ENCODE measurements at regions not wholly inside any gene's neighbourhood (a gene's known extent, or its start where the extent isn't known, plus 50 kb on each side); places are given as distances from the start of the nearest gene placed in this dataset.
"Not testable (repeated sequence)": the region's sequence is repeated elsewhere in the genome, so short reads cannot be mapped to it uniquely, and the experiment has no call there.

GRCh38 chr9:89949111-89949510 is 344.3 kb downstream of the GADD45G start:
- DNase-seq = no peak

- DNase-seq = no peak
These were observed 346.9 kb downstream of the GADD45G start for GRCh38 chr9:89951675-89952074.

GRCh38 chr9:89952401-89952800 is 347.6 kb downstream of the GADD45G start:
- no peak for DNase-seq

GRCh38 chr9:89953263-89953662 is 348.5 kb downstream of the GADD45G start:
- not testable (repeated sequence) for DNase-seq

GRCh38 chr9:89953824-89954615 is 349.2 kb downstream of the GADD45G start:
- peak in 1 of 2 experiments; percentile 56 for DNase-seq

DNA sequence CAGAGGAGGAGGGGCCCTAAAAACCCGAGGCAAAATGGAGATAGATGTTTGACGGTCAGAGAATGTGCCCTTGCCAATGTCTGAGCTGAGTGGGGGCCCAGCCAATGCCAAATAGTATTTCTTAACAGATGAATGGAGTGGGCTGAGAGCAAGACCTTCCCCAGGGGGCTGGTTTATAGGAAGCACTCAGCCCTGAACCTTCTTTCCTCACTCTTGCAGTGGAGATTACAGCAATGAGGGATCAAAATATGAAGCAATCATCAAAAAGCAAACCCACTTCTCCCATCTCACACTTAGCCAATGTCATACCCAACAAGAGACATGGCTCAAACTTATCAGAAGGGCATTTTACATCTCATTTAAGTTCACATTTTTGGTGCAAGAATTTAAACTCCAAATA is 350.3 kb downstream of the GADD45G start:
- DNase-seq = no peak

DNA sequence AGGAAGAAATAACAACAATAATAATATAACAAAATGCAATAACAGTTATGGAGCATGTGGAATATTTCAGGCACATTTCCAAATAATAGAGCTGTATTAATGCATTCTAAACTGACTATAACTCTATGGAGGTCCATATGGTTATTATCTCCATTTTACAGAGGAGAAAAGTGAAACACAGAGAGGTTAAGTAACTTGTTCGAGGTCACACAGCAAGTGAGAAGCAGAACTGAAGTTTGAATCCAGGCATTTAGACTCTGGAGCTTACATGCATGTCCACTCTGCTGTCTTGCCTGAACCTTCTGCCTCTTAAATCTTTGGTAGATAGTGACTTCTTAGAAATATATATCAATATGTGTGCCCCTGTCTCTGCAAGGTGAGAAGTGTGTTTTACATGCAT is 350.8 kb downstream of the GADD45G start:
- no peak for DNase-seq

DNA sequence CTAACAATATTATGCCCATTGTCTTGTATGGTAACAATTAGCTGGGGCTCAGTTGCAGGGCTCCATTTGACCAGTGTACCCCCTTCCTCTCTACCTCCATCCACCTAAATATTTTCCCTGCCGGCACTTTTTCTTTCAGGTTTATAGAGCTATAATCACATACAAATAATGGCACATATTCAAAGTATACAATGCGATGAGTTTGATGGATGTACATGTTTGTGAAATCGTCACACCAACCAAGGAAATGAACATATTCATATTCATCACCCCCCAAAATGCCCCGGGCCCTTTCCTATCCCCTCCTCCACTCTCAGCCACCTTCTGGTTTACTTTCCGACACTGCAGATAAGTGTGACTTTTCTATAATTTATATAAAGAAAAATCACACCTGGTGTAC is 351.5 kb downstream of the GADD45G start:
- DNase-seq = no peak

DNA sequence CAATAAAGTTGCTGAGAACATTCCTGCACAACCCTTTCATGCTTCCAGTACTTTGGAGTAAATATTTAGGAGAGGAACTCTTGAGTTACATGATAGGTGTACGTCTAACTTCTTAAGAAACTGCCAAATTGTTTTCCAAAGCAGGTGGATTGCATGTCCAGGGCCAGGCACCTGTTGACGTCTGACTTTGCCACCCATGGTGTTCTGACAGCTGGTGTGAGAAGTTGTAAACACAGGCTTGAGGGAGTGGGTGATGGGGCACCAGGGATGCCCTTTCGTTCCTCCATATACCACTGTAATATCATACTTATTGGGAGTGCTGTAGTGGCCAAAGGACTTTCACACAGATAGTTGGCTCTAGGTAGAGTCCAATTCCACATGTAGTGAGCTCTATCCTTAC is 352.1 kb downstream of the GADD45G start:
- no peak for DNase-seq

GRCh38 chr9:89958086-89958485 is 353.3 kb downstream of the GADD45G start:
- DNase-seq = no peak

DNA sequence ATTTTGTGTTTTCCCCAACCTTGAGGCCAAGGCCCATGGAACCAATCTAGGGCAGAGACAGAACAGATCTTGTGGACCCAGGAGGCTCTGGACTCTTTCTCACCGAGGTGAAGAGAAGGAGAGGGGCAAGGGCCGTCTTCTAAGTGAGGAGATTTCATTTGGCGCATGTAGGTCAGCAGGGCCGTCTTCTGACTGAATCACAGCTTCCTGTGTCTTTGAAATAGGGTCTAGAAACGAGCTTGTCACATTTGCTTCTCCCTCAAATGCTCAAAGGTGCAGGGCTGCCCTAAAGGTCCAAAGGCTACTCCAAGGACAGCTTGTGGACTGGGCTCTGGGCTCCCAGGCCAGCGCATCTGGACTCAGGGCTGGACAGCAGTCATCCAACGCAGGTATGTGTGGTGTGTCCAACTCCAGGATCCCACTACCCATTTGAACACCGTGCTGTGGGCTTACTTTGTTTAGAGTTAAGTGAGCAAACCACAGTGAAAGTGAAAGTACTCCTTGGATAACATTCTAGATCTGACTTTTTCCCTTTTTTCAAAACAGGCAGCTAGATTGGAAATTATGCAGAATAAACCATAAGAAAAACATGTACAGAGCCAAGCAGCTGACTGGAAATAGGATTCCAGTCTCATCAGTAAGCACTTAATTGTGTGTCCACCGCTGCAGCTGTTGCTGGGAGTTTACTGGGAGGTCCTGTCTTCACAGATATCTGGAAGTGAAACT is 357.0 kb downstream of the GADD45G start:
- DNase-seq = no peak

DNA sequence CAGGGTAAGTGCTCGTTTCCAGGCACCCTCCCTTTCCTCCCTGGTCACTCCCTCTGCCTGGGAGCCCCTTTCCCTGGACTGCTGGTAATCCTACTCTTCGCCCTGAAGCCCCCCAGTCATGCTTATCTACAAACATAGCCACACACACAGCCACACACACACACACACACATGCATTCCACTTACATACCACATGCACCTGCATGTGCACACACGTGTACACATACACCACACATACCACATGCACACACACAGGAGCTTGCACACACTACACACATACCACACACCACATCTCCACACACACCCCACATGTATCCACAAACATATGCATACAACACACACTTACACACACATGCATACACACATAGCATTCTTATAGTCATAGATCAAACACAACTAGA is 358.5 kb downstream of the GADD45G start:
- no peak for DNase-seq

DNA sequence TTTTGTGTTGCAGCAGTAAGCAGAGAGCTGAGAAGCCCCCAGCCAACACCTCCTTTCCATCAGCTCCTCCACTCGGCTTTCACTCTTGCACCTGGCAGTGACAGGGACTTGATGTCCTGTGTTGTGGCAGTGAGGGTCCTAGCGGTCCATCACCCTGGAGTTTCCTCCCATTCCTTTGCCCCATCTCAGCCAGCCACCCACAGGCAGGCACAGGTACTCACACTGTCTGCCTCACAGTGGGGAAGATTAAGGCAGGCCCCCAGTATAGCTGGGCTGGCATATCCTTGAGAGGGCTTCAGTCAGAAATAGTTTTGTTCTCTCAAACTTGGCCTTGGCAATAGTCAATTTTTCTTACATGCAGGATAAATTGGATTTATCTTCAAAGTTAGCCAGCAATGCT is 362.7 kb downstream of the GADD45G start:
- DNase-seq = no peak

GRCh38 chr9:89969156-89969675 is 364.4 kb downstream of the GADD45G start:
- peak; percentile 54 to 55 for DNase-seq

DNA sequence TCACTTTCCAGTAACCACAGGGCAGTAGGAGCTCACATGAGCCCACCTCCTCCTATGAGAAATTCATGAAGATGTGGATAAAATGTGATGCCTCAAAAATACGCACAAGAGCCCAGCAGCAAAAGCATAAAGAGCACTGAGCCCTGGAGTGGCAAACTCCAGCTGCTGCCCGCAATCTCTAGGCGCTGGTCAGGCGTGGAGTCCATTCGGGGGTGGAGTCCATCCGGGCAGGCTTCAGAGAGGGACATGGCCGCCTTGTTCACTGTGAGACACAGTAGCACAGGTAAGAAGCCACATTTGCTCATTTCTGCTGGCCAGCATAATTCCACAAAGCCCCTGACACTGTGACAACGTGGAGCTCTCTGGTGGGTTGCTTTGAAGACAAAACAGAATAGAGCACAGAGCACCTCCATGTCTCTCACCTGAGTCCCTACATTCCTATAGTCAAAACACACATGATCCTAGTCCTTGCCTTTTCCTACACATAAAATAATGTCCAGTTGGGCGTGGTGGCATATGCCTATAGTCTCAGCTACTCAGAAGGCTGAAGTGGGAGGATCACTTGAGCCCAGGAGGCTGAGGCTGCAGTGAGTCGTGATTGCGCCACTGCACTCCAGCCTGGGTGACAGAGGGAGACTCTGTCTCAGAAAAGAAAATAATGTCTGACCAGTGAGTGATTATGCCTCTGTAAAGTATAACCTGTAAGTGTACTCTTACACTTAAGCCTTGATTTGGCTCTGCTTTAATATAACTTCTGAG is 365.2 kb downstream of the GADD45G start:
- peak in 1 of 2 experiments; percentile 36 for DNase-seq

- DNase-seq = no peak
These were observed 365.9 kb downstream of the GADD45G start for GRCh38 chr9:89970701-89971100.

DNA sequence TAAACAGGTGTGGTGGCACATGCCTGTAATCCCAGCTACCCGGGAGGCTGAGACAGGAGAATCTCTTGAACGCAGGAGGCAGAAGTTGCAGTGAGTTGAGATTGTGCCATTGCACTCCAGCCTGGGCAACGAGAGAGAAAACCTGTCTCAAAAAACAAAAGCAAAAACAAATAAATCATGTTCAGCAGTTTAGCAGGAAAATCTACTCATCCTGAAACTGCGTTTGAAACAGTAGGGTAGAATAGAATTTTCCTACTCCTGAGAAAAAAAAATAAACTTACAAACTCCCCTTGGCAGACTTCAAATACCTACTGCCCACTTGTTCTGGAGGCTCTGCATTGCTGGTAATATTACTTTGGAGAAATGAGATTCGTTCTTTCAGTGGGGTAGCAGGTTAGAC is 367.7 kb downstream of the GADD45G start:
- no peak for DNase-seq

GRCh38 chr9:89974582-89974981 is 369.8 kb downstream of the GADD45G start:
- no peak for DNase-seq

GRCh38 chr9:89975024-89975423 is 370.2 kb downstream of the GADD45G start:
- DNase-seq = no peak

- DNase-seq = no peak
These were observed 370.8 kb downstream of the GADD45G start for GRCh38 chr9:89975630-89976029.

DNA sequence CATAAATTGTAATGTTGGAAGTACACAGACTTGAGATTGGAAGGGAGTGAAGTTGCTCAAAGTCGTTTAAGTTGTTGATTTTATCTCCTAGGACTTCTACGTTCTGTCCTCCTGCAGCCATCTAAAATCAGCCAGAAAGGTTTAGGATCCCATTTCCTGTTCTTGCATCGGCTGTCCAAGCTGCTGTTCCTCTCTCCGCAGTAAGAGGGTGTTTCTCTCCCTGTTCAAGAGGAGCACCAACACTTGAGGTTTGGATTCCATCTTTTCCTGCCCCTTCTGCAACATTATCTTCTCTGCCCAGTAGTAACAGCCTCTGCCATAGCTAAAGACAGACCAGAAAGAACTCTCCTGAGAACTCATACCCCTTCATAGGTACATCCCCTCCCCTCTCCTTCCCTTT is 373.4 kb downstream of the GADD45G start:
- DNase-seq = peak in 1 of 2 experiments; percentile 57

DNA sequence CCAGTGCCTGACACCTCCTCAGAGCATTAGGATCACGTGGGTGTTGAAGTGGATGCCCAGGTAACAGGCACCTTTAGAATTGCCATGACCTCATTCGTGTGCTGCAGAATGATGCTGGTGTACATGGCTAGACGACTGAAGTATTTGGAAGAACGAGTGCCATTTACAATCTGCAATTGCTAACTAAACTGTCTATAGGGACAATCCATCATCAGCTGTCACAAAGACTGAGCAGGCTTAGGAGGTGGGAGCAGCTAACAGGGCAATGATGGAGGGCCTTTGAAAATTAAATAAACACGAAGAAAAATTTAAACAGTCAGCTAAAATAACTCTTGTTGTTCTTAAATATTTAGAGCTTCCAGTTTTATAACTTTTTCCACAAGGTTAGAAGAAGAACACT is 375.8 kb downstream of the GADD45G start:
- no peak for DNase-seq

- no peak for DNase-seq
These were observed 377.2 kb downstream of the GADD45G start for GRCh38 chr9:89982016-89982415.

Measured in SHP77 (cell line).